Suppressor macrophage treated with lipopolysaccharide for 1 hour (primary cell): ENCODE measurements at regions not wholly inside any gene's neighbourhood (a gene's known extent, or its start where the extent isn't known, plus 50 kb on each side); places are given as distances from the start of the nearest gene placed in this dataset.

Experiments used
- DNase-seq, 3 donors: peaks; one replicate each; pipeline ENCODE4 v3.0.0-alpha.2; 2020 to 2022

DNA sequence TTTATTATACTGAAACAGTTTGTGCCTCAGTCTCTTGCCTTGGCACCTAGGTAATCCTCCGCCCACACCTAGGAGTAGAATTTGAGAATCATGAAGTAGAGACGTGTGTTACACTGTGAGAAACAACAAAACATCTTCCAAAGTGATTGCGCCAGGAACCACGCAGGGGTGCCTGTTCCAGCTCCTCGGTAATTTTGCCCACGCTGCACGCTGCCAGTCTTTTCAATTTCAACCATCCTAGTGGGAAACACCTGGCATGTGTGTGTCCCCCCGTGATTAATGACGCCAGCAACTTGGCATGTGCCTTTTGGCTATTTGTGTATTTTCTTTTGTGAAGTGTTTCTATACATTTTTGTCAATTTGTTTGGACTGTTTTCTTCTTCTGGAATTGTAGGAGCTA, 919.1 kb downstream of the BRD1 start:
- no peak for DNase-seq

DNA sequence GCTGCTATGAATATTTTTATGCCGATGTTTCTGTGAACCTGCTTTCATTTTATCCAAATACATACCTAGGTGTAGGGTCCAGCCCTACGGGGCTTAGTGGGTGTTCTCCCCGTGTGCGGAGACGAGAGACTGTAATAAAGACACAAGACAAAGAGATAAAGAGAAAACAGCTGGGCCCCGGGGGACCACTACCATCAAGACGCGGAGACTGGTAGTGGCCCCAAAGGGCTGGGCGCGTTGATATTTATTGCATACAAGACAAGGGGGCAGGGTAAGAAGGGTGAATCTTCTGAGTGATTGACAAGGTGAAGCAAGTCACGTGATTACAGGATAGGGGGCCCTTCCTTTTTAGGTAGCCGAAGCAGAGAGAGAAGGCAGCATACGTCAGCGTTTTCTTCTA, 920.1 kb downstream of the BRD1 start:
- DNase-seq = no peak

DNA sequence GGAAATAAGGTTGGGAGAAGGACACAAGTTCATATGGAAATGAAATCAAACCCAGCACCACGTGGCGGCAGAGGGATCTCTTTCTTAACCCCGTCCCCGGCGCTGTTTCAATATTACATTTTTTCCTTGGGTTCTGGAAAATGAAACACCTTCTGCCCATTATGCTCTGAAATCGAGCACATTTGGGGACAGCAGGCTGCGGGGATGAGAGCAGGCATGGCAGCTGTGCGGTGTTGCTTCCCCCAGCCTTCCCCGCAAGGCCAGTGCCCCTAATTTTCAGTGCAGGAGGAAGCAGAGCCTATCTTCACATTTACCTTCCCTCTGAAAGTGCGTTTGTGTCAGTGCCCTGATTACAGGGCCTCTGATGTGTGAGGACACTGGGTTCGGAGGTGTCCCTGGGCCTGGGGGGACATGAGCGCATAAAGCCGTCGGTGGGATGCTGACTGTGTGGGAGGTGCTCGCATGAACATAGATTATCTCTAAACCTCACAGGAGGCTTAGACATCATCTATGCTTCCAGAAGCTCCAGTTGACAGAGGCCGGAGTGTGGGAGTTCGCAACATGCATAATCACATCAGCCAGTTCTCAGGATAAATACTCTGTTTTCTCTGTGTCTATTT, 921.3 kb downstream of the BRD1 start:
- DNase-seq = no peak

DNA sequence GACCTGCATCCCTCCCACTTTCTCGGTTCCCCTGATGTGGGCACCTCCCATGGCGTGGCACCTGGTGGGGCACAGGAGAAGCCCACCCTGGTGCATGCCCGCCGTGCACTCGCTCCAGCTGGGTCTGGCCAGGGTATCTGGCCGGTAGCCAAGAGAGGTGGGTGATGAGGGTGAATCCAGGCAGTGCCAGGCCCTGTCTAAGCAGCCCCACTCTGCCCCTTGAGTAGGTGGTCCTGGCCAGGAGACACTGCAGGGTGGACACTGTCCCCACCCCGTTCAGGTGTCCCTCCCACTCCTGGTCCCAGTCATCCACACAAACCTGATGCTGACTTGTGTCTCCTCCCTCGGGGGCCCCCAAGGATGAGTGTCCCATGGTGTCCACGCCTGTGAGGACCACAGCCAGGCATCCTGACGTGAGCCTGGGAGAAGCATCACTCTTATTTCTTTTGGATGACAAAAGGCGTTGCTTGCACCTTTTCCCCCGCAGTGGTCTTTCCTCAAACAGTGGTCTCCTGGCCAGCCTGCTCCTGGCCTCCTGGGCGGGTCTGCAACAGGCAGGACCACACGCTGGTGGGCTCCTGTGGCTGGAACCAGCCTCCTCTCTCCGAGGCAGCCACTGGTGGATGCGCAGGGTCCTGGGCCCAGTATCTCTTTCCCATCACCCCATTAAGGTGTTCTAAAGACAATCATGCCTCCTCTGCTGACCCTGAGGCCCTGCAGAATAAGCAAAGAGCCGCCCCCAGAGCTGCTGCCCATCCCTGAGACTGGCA, 922.3 kb downstream of the BRD1 start:
- DNase-seq = no peak

DNA sequence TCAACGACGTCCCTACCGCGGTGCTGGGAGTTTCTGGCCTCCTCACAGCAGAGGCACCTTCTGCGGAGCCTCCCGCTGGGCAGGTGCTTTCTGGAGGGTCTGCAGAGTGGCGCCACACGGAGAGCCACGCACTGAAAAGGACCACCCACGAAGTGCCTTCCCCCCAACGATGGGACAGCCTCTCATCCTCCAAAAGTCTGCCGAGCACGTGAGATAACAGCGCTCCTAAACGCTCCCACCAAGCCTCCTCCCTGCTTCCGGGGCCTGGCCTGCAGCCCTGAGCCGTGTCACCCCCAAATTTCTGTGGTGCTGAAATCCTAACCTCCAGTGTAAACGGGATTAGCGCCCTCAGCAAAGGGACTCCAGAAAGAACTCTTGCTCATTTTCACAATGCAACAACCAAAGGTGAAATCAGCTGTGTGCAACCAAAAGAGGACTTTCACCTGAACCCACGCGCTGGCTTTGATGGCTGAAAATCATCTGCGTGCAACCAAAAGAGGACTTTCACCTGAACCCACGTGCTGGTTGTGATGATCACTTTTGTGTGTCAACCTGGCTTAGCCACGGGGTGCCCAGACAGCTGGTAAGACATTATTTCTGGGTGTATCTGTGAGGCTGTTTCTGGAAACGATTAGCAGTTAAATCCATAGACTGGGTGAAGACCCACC, 924.6 kb downstream of the BRD1 start:
- DNase-seq = no peak

DNA sequence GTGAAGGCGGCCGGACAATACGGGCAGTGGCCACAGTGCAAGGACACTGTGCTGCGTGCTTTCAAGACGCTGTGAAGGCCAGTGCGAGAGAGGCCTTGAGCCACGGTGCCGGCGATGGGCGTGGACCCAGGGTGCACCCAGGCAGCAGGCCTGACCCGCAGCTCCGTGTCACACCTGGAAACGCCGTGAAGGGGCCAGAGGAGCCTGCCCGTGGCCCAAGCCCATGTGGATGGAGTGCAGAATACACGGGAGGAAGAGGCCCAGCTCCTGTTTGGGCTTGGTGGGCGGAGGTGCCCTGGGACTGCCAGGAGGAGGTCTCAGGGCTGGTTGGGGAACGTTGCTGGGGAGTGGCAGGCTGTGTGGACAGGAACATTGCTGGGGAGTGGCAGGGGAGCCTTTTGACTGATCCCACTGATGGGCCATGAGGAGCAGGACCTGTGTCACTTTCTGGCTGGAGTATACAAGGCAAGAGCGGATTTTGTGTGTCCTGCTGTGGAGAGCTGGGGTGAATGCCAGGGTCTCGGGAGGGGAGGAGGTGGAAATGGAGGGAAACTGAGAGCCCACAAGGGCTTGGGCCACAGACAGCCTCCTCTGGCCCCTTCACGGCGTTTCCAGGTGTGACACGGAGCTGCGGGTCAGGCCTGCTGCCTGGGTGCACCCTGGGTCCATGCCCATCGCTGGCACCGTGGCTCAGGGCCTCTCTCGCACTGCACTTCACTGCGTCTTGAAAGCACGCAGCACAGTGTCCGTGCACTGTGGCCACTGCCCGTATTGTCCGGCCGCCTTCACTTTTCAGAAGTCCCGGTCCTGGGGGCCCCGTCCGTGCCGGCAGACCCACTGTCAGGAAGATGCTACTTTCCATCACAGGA, 925.4 kb downstream of the BRD1 start:
- no peak for DNase-seq

DNA sequence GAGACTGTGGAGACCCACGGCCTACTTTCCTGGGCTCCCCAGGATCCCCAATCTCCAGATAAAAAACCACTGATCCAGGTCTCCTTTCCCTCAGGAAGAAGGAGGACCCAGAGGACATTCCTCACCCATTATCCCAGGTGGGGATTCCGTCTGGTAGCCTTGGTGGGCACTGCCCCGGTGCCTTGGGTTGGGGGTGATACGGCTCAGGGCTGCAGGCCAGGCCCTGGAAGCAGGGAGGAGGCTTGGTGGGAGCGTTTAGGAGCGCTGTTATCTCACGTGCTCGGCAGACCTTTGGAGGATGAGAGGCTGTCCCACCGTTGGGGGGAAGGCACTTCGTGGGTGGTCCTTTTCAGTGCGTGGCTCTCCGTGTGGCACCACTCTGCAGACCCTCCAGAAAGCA, 926.3 kb downstream of the BRD1 start:
- no peak for DNase-seq

DNA sequence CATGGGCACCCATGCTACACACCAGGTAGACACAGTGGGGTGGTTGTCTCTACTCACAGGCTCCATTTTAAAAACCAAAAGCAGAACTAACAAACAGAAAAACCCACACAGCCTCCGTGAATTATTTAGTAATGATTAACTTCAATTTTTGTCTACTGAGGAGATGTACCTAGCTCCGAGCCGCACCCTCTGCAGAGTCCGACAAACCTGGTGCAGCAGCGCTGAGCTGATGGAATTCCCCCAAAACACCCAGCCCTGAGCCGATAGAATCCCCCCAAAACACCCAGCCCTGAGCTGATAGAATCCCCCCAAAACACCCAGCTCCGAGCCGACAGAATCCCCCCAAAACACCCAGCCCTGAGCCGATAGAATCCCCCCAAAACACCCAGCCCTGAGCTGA, 927.0 kb downstream of the BRD1 start:
- no peak for DNase-seq

DNA sequence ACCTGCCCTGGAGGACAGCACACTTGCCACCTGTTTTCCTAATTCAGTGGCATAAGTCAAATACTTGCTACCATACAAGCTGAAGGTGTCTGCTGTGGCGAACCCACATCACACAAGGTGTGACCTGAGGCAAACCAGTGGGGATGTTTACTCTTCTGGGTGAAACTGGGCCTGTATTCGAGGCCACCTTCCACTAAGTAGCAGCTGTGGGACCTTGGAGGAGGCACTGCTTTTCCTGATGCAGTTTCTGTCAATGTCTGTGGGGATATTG, 927.4 kb downstream of the BRD1 start:
- no peak for DNase-seq

DNA sequence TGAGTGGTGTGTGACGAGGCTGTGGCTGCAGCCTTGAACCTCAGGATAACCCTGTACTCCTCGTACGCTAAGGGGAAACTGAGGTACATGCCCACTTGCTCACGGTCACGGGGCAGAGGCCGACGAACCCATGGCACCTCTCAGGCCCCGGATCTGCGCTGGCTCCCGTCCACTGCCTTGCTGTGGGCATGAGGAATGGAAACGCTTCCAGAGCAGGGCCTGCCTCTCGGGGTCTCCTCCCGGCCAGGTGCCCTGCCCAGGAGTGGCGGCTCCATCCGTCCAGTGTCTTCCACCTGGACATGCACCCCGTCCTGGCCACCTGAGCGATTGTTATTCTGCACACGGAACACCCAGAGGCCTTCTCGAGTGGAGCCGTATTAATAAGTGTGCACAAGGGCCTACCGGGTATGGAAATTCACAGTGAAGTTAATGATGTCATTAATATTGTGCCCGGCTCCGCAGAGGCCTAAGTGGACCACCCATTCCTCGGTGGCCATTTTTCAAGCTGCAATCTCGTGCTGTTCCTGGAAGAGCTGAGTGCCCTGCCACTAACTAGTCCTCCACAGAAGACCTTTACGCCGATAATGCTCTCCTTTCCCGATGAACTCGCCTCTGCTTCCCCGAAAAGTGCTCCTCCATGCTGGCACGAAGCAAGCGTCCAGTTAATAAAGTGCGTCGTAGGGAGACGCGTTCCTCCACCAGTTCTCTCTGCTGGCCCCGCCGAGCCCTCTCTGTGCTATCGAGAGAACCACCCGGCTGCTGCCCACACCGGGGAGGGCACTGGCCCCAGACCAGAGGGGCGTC, 927.9 kb downstream of the BRD1 start:
- DNase-seq = no peak

DNA sequence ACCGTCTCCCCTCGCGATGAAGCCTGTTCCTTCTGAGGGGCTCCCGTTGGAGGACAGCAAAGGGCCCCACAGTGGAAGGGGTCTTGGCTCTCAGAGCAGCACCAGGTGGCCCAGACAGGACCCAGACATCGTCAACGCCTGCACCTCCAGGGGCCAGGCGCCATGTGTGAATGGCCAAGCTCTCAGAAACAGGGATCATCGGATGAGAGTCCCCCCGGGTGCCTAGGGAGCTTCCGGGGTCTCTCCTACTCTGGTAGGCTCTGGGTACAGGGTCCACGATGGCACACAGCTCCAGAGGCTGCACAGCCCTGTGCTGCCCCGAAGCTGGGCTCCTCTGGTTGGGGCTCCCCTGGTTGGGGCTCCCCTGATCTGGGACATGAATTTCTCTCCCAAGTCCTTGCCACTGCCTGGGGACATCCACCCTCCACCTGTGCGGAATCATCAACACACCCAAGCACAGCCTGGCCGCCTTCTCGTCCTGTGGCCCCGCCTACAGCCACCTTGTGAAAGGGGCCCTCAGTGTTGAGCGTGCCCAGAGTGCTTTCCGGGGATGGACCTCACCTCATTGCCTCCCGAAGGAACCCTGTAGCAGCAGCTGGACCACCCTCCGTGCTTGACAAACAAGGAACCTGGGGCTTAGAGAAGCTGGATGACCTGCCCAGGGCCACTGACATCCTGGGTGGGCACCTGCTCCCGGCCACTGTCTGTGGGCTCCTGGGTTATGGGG, 929.0 kb downstream of the BRD1 start:
- DNase-seq = no peak

DNA sequence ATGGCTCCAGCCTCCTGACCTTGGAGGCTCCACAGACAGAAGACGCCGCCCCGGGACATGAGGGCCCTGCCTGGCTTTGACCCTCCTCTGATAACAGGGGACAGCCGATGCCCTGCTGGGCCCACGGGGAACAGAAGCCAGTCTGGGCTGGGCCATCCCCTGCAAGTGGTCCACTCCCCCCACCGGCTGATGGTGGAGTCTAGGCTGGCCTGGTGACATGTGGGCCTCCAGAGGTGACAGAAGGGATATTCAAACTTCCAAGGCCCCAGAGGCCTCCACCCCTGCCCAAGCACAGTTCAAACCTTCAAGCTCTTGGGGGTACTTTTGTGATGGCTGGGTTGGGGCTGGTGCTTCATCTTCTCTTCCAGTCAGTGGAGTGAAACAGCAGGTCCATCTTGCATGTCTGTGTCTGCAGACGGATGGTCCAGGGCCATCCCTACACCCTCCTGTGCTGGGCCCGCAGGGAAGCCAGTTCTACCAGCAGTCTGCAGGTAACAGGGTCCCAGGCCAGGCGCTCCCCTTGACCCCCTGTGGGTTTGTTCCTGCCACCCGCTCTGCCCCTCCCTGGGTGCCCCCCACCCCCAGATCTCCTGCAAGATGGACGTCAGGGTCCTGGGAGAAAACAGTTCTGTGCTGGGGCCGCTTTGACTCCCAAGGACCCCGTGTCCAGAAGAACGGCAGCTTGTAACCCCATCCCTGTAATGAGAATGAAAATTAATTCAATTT, 929.9 kb downstream of the BRD1 start:
- DNase-seq = no peak

DNA sequence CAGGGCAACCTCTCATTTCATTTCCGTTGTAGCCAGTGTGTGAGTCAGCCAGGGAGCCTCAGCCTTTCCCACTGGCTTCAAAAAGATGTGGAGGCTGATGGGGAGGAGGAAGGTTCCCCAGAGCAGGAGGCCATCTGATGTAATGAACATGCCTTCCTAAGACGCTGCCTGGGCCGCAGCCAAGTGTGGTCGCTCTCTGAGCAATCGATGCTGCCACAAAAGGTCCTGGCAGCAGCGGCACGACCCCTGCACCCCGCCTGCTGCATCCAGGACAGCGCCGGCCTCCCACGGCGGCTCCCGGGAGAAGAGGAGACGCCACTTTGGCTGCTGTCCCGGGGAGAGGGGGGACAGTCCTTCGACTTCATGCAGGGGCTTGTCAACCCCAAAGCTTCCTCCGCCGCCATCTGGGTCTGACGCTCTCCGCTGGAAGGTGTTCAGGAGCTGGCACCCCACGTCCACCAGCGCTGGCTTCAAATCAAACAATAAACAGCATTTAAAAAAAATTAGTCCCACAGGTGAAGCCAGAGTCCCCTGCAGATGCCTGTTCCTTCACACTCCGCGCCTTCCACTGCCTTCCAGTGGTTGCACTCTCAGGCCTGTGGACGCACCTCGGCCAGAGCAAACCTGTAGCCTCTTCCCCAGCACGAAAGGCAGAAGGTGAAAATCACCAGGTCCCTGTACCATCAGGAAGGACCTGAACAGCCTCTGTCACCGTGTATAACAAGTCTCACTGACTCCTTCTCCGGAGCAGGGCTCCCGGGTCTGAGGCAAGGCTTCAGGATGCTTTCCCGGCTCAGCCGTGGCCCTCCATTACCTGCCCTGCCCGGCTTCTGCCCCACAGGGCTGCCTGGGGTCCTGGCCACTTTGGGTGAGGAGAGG, 930.7 kb downstream of the BRD1 start:
- DNase-seq = no peak

DNA sequence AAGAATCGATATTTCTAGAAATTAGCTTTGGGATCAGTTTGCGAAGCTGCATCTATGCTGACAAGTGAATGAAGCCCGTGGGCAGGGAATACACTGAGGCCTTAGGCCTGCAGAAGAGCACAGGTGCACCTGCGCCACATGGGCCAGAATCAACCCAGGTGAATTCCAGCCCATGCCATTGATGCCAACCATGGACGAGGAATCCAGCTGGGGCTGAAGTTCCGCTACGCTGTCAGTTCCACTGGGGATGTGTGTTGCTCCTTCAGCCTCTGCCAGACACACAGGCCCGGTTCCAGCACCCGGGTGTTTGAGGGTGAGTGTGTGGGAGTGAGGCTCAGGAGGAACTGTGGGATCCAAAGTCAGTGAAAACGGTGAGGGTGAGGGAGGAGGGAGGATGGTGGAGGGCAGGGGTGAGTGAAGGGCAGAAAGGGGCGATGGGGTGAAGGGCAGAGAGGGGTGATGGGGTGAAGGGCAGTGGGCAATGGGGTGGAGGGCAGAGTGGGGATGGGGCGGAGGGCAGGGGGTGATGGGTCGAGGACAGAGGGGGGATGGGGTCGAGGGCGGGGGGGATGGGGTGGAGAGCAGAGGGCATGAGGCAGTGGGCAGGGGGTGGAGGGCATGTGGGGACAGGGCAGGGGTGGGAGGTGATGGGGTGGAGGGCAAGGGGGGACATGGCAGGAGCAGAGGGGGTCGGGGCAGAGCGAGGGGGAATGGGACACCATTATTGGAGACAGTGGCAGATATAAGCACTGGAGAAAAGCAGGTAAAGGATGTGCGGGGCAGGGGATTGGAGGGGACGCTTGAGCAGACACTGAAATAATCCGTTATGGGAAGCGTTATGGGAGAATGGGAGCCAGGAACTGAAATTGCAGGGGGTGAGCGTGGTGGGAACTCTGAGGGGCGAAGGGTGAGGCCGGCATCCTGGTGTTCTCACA, 931.6 kb downstream of the BRD1 start:
- no peak for DNase-seq

DNA sequence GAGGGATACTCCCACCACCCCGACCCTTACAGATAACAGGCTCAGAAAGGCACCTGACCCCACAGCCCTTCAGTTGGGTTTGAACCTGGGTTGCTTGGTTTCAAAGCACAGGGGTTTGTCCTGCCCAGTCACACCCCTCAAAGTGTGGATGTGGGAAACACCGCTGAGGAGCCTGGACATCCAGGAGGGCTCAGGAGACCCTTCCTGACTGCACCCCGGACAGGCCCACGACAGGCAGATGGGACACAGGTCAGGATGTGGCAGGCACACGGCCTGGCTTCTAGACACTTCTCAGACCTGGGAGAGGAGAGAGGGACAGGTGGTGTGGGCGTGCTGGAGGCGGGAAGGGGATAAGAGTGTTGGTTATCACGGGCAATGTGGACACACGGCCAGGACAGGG, 932.3 kb downstream of the BRD1 start:
- DNase-seq = no peak

DNA sequence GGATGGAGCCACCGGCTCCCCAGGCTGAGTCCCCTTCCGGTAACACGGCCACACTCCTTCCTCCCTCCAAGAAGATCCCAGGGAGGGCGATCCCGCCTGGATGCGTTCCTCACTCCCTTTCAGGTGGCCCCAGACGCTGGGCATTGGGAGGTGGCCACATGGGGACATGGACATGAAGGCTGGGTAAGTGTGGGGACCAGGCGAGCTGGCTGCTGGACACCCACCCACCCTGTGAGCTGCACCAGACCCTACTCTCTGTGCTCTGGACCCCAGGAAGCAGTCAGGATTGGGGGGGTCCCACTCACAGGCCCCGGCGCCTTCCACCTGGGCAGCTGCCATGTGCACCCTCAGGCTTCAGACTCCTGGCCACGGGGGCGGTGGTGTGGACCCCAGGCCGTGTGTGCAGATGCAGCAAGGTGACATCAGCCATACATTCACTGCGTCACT, 932.8 kb downstream of the BRD1 start:
- no peak for DNase-seq

DNA sequence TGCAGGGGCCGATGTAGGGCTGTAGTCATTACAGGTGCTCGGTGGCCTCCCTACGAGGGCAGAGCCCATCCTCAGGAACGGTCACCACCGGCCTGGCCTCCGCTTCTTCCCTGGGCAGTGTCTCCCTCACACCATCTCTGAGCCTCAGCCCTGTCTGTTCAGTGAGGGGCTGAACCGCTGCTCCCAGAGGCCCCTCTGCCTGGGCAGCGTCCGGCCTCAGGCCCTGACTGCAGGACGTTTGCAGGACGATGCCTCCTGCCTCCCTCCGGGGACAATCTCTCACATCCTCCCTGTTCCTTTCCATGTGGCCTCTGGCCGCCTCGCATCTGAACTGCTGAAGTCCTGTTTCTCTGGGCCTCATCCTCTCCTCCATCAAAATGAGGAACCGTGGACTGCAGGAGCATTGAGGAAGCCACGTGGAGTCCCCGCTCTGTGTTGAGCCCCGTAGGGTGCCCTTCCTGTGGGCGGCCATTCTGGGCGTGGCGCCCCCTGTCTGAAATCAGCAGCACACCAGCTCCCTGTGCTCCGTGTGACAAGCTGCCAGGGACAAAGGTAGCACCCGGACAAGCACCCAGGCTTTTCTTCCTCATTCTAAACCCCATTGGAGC, 933.5 kb downstream of the BRD1 start:
- DNase-seq = peak in 2 of 3 donors; percentile 16 to 34

DNA sequence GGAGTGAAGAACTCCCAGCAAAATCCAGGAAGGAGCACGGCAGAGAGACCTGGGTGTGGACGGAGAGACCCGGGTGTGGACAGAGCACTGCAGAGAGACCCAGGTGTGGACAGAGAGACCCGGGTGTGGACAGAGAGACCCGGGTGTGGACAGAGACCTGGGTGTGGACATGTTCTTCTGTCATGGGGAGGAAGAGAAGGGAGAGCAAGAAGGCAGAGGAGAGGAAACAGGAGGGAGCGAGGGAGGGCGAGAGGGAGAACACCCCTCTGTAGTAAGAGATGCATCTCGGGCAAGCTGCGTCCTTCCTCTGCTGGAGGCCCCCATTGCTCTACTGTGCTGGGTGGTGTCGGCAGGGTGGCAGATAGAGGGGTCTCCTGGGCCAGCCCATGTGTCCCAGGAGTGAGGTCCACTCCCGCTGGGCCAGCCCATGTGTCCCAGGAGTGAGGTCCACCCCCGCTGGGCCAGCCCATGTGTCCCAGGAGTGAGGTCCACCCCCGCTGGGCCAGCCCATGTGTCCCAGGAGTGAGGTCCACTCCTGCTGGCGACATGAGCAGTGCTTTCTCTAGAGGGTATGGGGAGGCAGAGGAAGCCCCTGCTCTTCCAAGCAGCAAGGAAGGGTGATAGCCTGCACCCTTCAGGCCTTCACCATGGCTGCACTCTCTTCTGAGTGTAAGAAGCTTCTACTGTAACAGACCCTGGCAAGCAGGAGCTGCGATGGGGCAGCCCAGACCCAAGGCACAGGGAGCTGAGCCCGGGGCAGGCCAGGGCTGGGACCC, 934.2 kb downstream of the BRD1 start:
- DNase-seq = no peak
